GM23248 (cell line): ENCODE measurements at regions not wholly inside any gene's neighbourhood (a gene's known extent, or its start where the extent isn't known, plus 50 kb on each side); places are given as distances from the start of the nearest gene placed in this dataset.

Source experiments
- DNase-seq: peaks from one replicate; pipeline ENCODE4 v3.0.0-alpha.2; 2015
- H2AFZ ChIP-seq: fragments of 200-600 bp; sonication (generic); 2 replicates; pipeline ENCODE4 v1.6.1; 2016; ENCODE audit warnings: antibody characterized with exemption
- H3F3A ChIP-seq: fragments of 200-600 bp; sonication (generic); 2 replicates; pipeline ENCODE4 v1.6.1; 2016; ENCODE audit warnings: mild to moderate bottlenecking, antibody characterized with exemption, mixed run types; ENCODE audit not compliant: insufficient read depth
- H3K27ac ChIP-seq: fragments of 200-600 bp; sonication (generic); 2 replicates; pipeline ENCODE4 v1.5.1; 2016; ENCODE audit warnings: mild to moderate bottlenecking
- H3K27me3 ChIP-seq: fragments of 200-600 bp; sonication (generic); replicated peaks from 2 replicates; pipeline ENCODE4 v1.6.1; 2016; ENCODE audit warnings: mild to moderate bottlenecking; ENCODE audit not compliant: insufficient read depth
- H3K36me3 ChIP-seq: fragments of 200-600 bp; sonication (generic); 2 replicates; pipeline ENCODE4 v1.6.1; 2016; ENCODE audit warnings: low read depth, mild to moderate bottlenecking
- H3K4me1 ChIP-seq: fragments of 200-600 bp; sonication (generic); 2 replicates; pipeline ENCODE4 v1.6.1; 2016; ENCODE audit warnings: mild to moderate bottlenecking; ENCODE audit not compliant: insufficient read depth
- H3K4me2 ChIP-seq: fragments of 200-600 bp; sonication (generic); one replicate; pipeline ENCODE4 v1.6.1; 2016; ENCODE audit warnings: mild to moderate bottlenecking; ENCODE audit not compliant: unreplicated experiment
- H3K4me3 ChIP-seq: fragments of 200-600 bp; sonication (generic); 2 replicates; pipeline ENCODE4 v1.5.1; 2016; ENCODE audit warnings: mild to moderate bottlenecking
- H3K79me2 ChIP-seq: fragments of 200-600 bp; sonication (generic); 2 replicates; pipeline ENCODE4 v1.6.1; 2016; ENCODE audit warnings: mild to moderate bottlenecking; ENCODE audit not compliant: insufficient read depth
- H3K9ac ChIP-seq: fragments of 200-600 bp; sonication (generic); 2 replicates; pipeline ENCODE4 v1.6.1; 2016; ENCODE audit warnings: mild to moderate bottlenecking
- H3K9me2 ChIP-seq: fragments of 200-600 bp; sonication (generic); 2 replicates; pipeline ENCODE4 v1.6.1; 2016; ENCODE audit warnings: mixed run types, mild to moderate bottlenecking, moderate library complexity; ENCODE audit not compliant: insufficient read depth
- H3K9me3 ChIP-seq: fragments of 200-600 bp; sonication (generic); one replicate; pipeline ENCODE4 v1.6.1; 2017; ENCODE audit warnings: low read depth
- H4K20me1 ChIP-seq: fragments of 200-600 bp; sonication (generic); 2 replicates; pipeline ENCODE4 v1.6.0; 2016; ENCODE audit not compliant: insufficient read depth
- EZH2 ChIP-seq: fragments of 200-600 bp; sonication (generic); IDR thresholded peaks from 2 replicates; pipeline ENCODE4 v1.6.1; 2018; ENCODE audit warnings: antibody characterized with exemption, mild to moderate bottlenecking; ENCODE audit not compliant: insufficient read depth, poor library complexity, severe bottlenecking
- EZH2phosphoT487 ChIP-seq: fragments of 200-600 bp; sonication (generic); IDR thresholded peaks from 2 replicates; pipeline ENCODE4 v1.6.1; 2018; ENCODE audit warnings: antibody characterized with exemption, moderate library complexity, mild to moderate bottlenecking, low read depth; ENCODE audit not compliant: insufficient read depth
- WGBS, 2 experiments: methylation state at CpG; one replicate each; pipeline ENCODE4 v1.1.6; 2015 to 2017; ENCODE audit warnings: low lambda C conversion rate in 2 of 2, low coverage in 1 of 2; ENCODE audit errors: missing lambda C conversion rate in 2 of 2; 5-methylcytosine and 5-hydroxymethylcytosine counted together
- in situ Hi-C: fragments of 300-500 bp; cut with MboI; formaldehyde crosslinking; loops from 2 replicates; pipeline ENCODE4 v1.15.0; 2020

GRCh38 chr5:58057324-58057723 lies 402.6 kb downstream of the PLK2 start:
- Histone ChIP-seq H3K79me2 (no peaks in the 10 kb centered on the region), H3K27ac (no peak overlapping the region), H3K9me2 (no peaks in the 10 kb centered on the region; the same call in 1 of the 2 replicates), H2AFZ (no peak overlapping the region), H3K4me1 (peaks cover 11% of the 10 kb centered on the region), H3K9me3 (no peaks in the 10 kb centered on the region), H3K36me3 (no peaks in the 10 kb centered on the region), H3K9ac (no peak overlapping the region), H3K27me3 (no peaks in the 10 kb centered on the region), H3K4me3 (no peak overlapping the region), H3K4me2 (no peak overlapping the region), H4K20me1 (no peaks in the 10 kb centered on the region), H3F3A (peaks cover 14% of the 10 kb centered on the region; the same call in 1 of the 2 replicates)
- 90 to 94% methylated on average over 4 of the region's 4 CpGs for WGBS, 2 experiments
- in situ Hi-C loops, result no loop called here
- TF ChIP-seq EZH2, result no peak
- TF ChIP-seq EZH2phosphoT487, result no peak
- no peak for DNase-seq

- no peak overlapping the region for H3K9ac ChIP-seq
- TF ChIP-seq EZH2, result no peak
- TF ChIP-seq EZH2phosphoT487, result no peak
- H3K79me2 ChIP-seq, result no peaks in the 10 kb centered on the region
- H3K4me2 ChIP-seq, result no peak overlapping the region
- no peak overlapping the region for H3K27ac ChIP-seq
- no peak overlapping the region for H3K4me3 ChIP-seq
- H2AFZ ChIP-seq, result no peak overlapping the region
- no peaks in the 10 kb centered on the region for H3K27me3 ChIP-seq
- no peaks in the 10 kb centered on the region for H3K36me3 ChIP-seq
- peaks cover 10% of the 10 kb centered on the region for H3K4me1 ChIP-seq
- H3K9me2 ChIP-seq, result no peaks in the 10 kb centered on the region; the same call in 1 of the 2 replicates
- no peaks in the 10 kb centered on the region for H4K20me1 ChIP-seq
- WGBS, 2 experiments, result 44 to 60% methylated on average over 1 of the region's 1 CpG
- H3F3A ChIP-seq, result peaks cover 14% of the 10 kb centered on the region; the same call in 1 of the 2 replicates
- no peaks in the 10 kb centered on the region for H3K9me3 ChIP-seq
- DNase-seq, result peak; percentile 15
- in situ Hi-C loops, result no loop called here
These were observed 403.3 kb downstream of the PLK2 start for GRCh38 chr5:58056546-58056945.

GRCh38 chr5:58054018-58054417 lies 405.9 kb downstream of the PLK2 start:
- no peaks in the 10 kb centered on the region for H3K36me3 ChIP-seq
- no peaks in the 10 kb centered on the region for H3K9me3 ChIP-seq
- no peaks in the 10 kb centered on the region for H3K79me2 ChIP-seq
- no peak overlapping the region for H3K9ac ChIP-seq
- H3K4me3 ChIP-seq, result no peak overlapping the region
- 64 to 73% methylated on average over 1 of the region's 1 CpG for WGBS, 2 experiments
- H3K9me2 ChIP-seq, result no peaks in the 10 kb centered on the region
- no peaks in the 10 kb centered on the region for H4K20me1 ChIP-seq
- no peak overlapping the region for H2AFZ ChIP-seq
- TF ChIP-seq EZH2, result no peak
- TF ChIP-seq EZH2phosphoT487, result no peak
- H3K4me1 ChIP-seq, result no peaks in the 10 kb centered on the region
- no peak overlapping the region for H3K4me2 ChIP-seq
- no peaks in the 10 kb centered on the region for H3F3A ChIP-seq
- H3K27me3 ChIP-seq, result no peaks in the 10 kb centered on the region
- no peak for DNase-seq
- H3K27ac ChIP-seq, result no peak overlapping the region
- in situ Hi-C loops, result no loop called here

GRCh38 chr5:58048954-58049353 lies 410.9 kb downstream of the PLK2 start:
- no peak overlapping the region for H3K27ac ChIP-seq
- no peaks in the 10 kb centered on the region for H3K36me3 ChIP-seq
- 48 to 49% methylated on average over 3 of the region's 3 CpGs for WGBS, 2 experiments
- H2AFZ ChIP-seq, result no peak overlapping the region
- H3K9me3 ChIP-seq, result no peaks in the 10 kb centered on the region
- no peak overlapping the region for H3K9ac ChIP-seq
- in situ Hi-C loops, result no loop called here
- H3K4me1 ChIP-seq, result no peaks in the 10 kb centered on the region
- H3K27me3 ChIP-seq, result no peaks in the 10 kb centered on the region
- no peaks in the 10 kb centered on the region for H3K9me2 ChIP-seq
- H4K20me1 ChIP-seq, result no peaks in the 10 kb centered on the region
- H3K79me2 ChIP-seq, result no peaks in the 10 kb centered on the region
- no peak for DNase-seq
- no peak overlapping the region for H3K4me2 ChIP-seq
- no peak for TF ChIP-seq EZH2
- TF ChIP-seq EZH2phosphoT487, result no peak
- H3K4me3 ChIP-seq, result no peak overlapping the region
- no peaks in the 10 kb centered on the region for H3F3A ChIP-seq

- in situ Hi-C loops, result no loop called here
These were observed 411.5 kb downstream of the PLK2 start for GRCh38 chr5:58048185-58048925.

More at GRCh38 chr5:58048185-58048925, 411.5 kb downstream of the PLK2 start:
- Histone ChIP-seq H2AFZ (no peak overlapping the region), H3F3A (no peaks in the 10 kb centered on the region), H3K9me2 (no peaks in the 10 kb centered on the region), H4K20me1 (no peaks in the 10 kb centered on the region), H3K4me3 (no peak overlapping the region), H3K9me3 (no peaks in the 10 kb centered on the region), H3K4me2 (no peak overlapping the region), H3K27ac (no peak overlapping the region), H3K79me2 (no peaks in the 10 kb centered on the region), H3K27me3 (no peaks in the 10 kb centered on the region), H3K9ac (no peak overlapping the region), H3K4me1 (no peaks in the 10 kb centered on the region), H3K36me3 (no peaks in the 10 kb centered on the region)
- WGBS, 2 experiments, result 80 to 87% methylated on average over 4 of the region's 4 CpGs
- TF ChIP-seq EZH2phosphoT487, result no peak
- no peak for TF ChIP-seq EZH2
- no peak for DNase-seq
